PC-9 (cell line): ENCODE measurements at regions not wholly inside any gene's neighbourhood (a gene's known extent, or its start where the extent isn't known, plus 50 kb on each side); places are given as distances from the start of the nearest gene placed in this dataset.

ENCODE experiments used
- CTCF ChIP-seq: fragments of 200-600 bp; sonication (generic); conservative IDR thresholded peaks from 2 replicates; pipeline ENCODE4 v1.6.1; 2017; ENCODE audit warnings: mixed run types, antibody characterized with exemption, mild to moderate bottlenecking, moderate library complexity
- EZH2 ChIP-seq: fragments of 200-600 bp; sonication (generic); IDR thresholded peaks from 2 replicates; pipeline ENCODE4 v1.8.0; 2017; ENCODE audit warnings: antibody characterized with exemption, low read depth

DNA sequence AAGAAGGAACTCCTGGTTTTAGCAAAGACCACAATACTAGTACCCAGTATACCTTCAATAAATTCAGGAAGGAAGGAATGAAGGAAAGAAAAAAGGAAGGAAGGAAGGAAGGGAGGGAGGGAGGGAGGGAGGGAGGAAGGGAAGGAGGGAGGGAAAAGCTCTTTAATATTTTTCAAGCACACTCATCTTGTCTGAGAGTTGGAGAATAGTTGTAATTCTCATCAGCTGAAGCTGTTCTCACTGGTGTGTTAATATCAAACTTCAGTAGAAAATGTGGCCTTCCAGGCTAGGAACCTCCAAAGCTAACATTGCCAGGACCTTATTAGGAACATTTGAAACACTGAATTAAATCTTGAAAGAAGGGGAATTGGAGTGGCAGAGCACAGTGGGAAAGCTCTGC, 55.2 kb upstream of the CDH5 start:
- TF ChIP-seq CTCF (no peak), EZH2 (no peak)
